HEK293T (cell line): ENCODE measurements at regions not wholly inside any gene's neighbourhood (a gene's known extent, or its start where the extent isn't known, plus 50 kb on each side); places are given as distances from the start of the nearest gene placed in this dataset.

Experiments
- ARNT ChIP-seq: fragments of 450-650 bp; IDR thresholded peaks from 2 replicates; pipeline ENCODE4 v1.6.1; 2017; ENCODE audit warnings: mild to moderate bottlenecking
- FOXA1 ChIP-seq: fragments of 450-650 bp; IDR thresholded peaks from 2 replicates; pipeline ENCODE4 v1.6.1; 2016; ENCODE audit warnings: mild to moderate bottlenecking
- SP1 ChIP-seq: fragments of 450-650 bp; IDR thresholded peaks from 2 replicates; pipeline ENCODE4 v1.6.1; 2017

DNA sequence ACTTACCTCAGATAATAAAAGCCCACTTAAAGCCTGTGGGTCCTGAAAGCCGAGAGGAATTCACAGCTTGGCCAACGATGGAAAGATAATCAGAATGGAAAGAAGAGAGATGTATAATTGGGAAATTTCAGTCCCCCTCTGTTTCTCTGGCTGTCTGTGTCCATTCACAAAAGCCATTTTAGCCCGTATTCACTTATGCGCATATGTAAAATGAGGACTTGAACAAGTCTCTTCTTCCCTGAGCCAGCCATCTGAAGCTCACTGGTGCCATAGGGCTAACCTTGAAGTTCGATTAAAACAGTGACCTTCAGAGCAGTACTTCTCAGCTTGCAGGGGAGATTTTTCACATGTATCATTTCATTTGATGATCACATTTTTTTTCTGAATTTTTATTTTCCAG, 527.2 kb downstream of the GRIN2A start:
- TF ChIP-seq FOXA1 (no peak), SP1 (no peak), ARNT (no peak)
